ENCODE measurements at regions not wholly inside any gene's neighbourhood (a gene's known extent, or its start where the extent isn't known, plus 50 kb on each side); places are given as distances from the start of the nearest gene placed in this dataset.

- DNase-seq = no peak
Measured at GRCh38 chr9:3161912-3162311, 318.0 kb upstream of the PUM3 start.

- DNase-seq = no peak
Measured at GRCh38 chr9:3157011-3157410, 313.1 kb upstream of the PUM3 start.

GRCh38 chr9:3151672-3152576, 308.0 kb upstream of the PUM3 start:
- DNase-seq = no peak

GRCh38 chr9:3150074-3150473, 306.2 kb upstream of the PUM3 start:
- DNase-seq = no peak

- no peak for DNase-seq
Measured at GRCh38 chr9:3138231-3139229, 294.6 kb upstream of the PUM3 start.

DNA sequence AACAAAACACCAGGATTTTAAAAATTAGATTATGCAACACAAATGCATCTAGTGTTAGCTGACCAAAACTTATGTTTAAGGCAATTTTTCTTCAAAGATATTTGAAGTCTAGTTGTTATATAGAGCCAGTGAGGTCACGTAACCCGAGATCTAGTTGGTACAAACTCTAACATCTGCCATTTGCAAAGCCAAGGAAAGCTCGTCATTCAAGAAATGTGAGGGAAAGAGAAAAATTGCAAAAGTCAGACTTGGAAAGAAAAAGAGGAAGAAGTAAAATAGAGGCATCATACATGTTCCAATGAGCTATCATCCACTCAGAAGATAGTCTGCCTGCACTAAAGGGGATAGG, 293.4 kb upstream of the PUM3 start:
- DNase-seq = no peak

- no peak for DNase-seq
Measured at GRCh38 chr9:3136686-3137346, 292.9 kb upstream of the PUM3 start.

- DNase-seq = no peak
Measured at GRCh38 chr9:3136230-3136629, 292.3 kb upstream of the PUM3 start.

DNA sequence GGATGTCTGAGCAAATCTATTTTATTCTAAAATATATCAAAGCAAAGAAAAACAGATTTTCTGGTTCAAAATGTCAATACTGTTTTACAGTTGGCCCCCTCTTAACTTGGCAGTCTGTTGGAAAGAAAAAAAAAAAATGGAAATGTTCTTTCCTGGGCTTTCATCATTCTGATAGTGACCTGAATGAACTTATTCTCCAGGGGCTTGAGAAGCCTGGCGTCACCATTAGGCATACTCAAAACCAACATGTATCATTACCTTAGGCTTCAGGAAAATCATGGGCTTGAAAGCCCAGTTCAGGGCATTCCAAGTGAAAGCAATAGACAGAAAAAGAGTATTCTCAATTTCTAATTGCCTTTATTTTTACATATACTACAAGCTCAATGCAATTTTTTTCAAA, 283.7 kb upstream of the PUM3 start:
- DNase-seq = no peak

DNA sequence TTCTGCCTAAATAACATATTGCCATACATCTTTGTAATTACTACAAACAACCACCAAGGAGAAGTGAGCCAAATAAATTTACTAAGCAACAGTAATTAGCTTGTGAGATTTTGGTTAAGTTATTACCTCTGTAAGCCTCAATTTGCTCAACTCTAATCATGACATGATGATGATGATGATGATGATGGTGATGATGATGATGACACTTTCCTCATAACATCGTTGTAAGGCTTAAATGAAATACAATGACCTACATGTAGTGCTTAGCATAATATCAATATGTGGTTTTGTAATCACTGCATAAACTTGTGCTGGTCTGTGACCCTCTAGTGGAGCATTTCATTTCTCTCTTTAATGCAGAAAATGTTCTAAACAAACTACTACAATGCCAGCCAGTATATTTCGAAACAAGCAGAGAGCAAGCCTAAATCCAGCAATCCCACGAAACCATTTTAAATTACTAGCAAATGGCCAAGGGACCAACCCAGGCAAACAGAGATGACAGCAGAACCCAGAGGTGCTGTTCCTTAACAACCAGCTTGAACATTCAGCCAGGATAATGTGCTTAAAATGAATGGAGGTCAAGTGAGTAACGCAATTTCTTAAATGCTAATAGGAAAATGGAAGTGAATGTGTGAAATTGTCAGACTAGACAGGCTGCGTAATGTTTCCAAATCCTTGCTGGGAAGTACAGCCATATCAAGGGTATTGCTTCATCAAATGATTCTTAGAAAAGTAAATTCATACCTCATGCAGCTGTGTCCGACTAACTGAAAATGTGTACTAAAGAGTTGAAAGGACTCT, 281.9 kb upstream of the PUM3 start:
- no peak for DNase-seq

GRCh38 chr9:3124001-3124400, 280.1 kb upstream of the PUM3 start:
- DNase-seq = no peak

DNA sequence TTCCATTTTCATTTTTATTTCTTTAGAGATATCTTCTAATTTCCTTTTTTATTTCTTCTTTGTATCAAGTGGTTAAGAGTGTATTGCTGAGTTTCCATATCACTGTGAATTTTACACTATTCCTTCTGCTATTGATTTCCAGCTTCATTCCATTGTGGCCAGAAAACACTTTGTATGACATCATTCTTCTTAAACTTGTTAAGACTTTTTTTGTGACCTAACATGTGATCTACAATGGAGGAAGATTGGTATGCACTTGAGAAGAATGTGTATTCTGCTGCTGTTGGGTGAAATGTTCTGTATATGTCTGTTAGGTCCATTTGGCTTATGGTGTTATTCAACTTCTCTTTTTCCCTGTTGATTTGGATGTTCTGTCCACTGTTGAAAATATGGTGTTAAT, 274.2 kb upstream of the PUM3 start:
- DNase-seq = no peak

- no peak for DNase-seq
Measured at GRCh38 chr9:3099646-3100045, 255.8 kb upstream of the PUM3 start.

DNA sequence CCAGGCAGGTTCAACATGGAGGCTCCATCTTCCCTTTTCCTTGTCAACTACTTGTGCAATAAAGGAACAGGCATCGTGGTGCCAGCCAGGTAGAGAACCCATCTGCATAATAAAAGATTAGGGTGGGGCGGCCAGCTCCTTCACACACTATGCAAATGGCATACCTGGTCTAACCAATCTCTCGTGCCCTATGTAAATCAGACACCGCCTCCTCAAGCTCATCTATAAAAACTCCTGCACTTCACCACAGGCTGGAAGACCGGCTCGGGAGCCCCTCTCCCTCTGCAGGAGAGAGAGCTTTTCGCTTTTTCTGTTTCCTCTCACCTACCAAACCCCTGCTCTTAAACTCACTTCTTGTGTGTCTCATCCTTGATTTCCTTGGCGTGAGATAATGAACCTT, 244.3 kb upstream of the PUM3 start:
- DNase-seq = no peak

GRCh38 chr9:3087697-3088096, 243.8 kb upstream of the PUM3 start:
- no peak for DNase-seq

DNA sequence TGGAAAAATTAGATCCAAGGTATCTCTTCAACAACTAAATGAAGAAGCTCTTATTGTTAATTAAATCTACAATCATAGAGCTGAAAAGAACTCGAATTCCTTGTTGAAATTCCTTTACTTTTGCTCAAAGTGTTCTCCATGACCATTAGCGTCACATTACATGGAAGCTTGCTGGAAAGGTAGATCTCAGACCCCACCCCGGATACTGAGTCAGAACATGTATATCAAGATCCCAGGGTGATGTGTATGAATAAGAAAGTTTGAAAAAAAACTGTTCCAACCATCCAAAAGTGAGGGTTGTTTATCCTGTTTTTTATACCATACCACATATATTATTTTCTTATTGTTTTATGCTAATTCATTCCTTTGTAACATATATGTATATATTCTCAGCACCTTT, 237.1 kb upstream of the PUM3 start:
- DNase-seq = no peak

DNA sequence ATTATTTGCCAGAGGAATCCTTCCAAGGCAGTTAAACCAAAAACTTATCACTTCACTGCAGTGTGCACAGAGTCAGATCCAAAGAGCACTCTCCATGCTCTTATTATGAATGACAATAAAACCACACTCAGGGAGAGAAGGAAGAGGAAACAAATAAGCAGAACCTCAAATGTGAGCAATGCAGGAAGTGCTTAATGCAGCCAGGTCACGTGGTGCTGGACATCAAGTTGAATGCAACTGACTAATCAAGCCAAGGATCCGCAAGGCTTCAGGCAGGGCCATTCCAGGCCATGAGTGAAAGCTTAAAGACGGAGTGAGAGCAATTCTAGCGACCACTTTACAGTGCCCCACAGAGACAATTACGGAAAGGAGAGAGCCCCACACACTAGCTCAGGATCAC, 230.4 kb upstream of the PUM3 start:
- no peak for DNase-seq

DNA sequence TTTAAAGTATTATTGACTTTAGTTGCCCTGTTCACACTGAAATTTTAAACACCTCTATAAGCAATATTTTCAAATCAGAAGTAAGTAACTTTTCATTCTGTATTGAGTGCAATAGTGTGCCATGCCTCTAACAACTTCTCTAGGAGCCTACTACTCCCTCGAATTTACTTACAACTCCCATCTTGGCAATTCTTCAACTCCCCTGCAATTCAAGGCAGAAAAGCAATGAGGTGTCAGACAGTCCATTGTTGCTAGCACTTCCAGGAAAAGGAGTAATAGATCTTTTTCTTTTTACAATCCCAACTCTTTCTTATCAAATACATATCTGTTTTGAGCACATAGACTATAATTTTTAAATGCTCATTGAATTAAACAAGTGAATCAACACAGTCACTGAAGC, 222.7 kb upstream of the PUM3 start:
- no peak for DNase-seq

DNA sequence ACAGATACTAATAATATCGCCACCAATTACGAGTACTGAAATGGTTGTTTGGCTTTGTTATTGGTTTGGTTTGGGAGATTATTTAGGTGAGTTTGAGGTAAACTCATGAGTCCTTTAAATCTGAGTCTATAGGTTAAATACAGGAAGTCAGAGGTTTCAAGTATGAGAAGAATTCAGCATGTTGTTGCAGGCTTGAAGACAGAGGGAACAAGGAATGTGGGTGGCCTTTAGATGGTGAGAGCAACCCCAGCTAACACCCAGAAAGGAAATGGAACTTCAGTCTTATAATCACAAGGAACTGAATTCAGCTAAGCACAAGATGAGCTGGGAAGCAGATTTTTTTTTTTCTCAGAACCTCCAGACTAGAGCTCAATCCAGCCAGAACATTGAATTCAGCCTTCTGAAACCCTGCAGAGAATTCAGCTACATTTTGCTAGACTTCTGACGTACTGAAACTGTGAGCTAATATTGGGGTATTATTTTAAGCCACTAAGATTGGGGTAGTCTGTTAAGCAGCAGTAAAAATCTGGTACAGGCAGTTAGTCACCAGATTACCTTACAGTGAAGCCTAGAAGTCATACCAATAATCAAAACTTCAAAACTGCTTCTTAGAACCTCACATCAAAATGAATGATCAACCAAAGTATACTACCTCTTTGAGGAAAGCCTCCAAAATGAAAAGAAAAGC, 216.0 kb upstream of the PUM3 start:
- no peak for DNase-seq

DNA sequence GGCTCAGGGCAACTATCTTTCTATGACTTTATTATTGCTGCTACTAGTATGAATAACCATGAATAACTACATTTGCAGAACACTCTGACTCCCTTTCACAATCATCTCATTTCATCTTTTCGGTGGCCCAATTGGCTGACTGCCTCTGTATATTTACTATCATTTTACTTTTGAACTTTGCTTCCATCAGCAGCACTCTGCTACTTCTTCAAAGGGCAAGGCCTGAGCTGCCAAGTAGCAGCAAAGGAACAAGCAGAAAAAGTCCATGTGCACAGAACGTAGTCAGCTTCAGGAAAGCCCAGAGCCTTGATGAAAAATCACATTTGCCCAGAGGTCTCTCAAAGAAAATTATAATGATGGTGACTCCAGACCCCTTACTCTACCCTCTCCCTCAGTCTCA, 214.5 kb upstream of the PUM3 start:
- DNase-seq = no peak

GRCh38 chr9:3054017-3054586, 210.2 kb upstream of the PUM3 start:
- DNase-seq = no peak

DNA sequence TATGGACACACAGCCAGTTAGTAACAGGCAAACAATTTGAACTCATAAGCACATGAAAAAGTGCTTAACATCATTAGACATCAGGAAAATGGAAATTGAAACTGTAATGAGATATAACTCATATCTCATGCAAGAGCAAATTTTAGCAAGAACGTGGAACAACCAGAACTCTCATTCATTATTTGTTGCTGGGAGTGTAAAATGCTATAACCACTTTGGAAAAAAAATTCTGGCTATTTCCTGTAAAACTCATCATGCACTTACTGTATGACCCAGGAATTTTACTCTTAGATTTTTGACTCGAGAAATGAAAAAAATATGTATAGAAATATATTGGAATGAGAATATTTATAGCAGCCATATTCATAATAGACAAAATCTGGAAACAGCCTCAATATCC, 205.7 kb upstream of the PUM3 start:
- DNase-seq = no peak
